HG03354 (cell line): ENCODE measurements at regions not wholly inside any gene's neighbourhood (a gene's known extent, or its start where the extent isn't known, plus 50 kb on each side); places are given as distances from the start of the nearest gene placed in this dataset.
"Not testable (repeated sequence)": the region's sequence is repeated elsewhere in the genome, so short reads cannot be mapped to it uniquely, and the experiment has no call there.

Experiments used
- ATAC-seq: cut with Tn5 transposase; IDR thresholded peaks from one replicate; pipeline ENCODE4 v1.9.1; 2021; ENCODE audit warnings: mild to moderate bottlenecking; ENCODE audit not compliant: unreplicated experiment, poor library complexity, severe bottlenecking

GRCh38 chr15:70237626-70238025 is 139.9 kb upstream of the TLE3 start:
- ATAC-seq, result no peak

GRCh38 chr15:70236341-70237086 is 138.8 kb upstream of the TLE3 start:
- ATAC-seq, result no peak

- ATAC-seq, result no peak
Measured at GRCh38 chr15:70235347-70235746, 137.6 kb upstream of the TLE3 start.

DNA sequence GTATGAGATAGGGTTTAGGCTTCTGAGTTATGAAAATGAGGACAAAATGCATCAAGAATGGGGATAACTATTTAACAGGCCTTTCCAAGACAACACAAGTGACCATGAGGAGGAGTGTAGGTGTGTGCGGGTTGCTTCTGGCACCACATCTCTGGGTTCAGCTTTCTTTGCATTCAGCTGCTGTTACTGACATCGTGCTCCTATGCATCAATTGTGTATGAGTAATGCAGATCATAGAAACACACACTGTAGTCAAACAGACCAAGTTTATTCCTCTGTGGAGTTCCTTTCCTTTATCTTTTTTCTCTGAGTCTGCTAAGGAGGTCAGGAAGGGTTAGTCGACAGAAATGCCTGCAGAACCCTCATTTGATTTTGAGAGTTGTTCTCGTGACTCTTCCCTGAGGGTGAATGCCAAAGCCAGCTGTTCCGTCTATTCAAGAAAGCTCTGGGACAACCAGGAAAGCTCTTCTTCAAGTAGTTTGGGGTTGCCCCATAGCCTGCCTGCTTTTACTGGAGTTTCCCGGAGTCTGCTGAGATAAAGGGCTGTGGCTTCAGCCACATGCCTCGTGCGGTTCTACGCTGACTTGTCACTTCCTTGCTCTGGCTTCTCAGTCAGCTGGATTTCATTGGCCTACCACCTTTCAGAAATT is 136.7 kb upstream of the TLE3 start:
- ATAC-seq, result no peak

GRCh38 chr15:70231484-70231883 is 133.8 kb upstream of the TLE3 start:
- no peak for ATAC-seq

GRCh38 chr15:70227918-70228317 is 130.2 kb upstream of the TLE3 start:
- ATAC-seq, result not testable (repeated sequence)

DNA sequence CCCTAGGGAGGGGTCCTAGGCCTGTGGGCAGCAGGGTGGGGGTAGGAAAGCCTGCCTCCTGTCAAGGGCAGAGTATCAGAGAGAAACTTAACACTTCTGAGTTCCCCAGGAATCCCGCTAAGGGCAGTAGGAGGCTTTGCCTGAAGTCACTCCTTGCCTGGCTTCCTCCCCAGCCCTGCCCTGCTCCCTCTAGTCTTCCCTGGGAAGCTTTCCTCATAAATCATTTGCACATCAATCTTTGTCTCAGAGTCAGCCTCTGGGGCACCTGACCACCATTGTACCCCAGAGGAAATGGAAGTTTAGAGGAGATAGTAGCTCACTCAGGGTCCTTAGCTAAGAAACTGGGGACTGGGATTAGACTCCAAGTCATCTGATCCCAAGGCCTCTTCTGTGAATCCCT is 129.4 kb upstream of the TLE3 start:
- no peak for ATAC-seq

DNA sequence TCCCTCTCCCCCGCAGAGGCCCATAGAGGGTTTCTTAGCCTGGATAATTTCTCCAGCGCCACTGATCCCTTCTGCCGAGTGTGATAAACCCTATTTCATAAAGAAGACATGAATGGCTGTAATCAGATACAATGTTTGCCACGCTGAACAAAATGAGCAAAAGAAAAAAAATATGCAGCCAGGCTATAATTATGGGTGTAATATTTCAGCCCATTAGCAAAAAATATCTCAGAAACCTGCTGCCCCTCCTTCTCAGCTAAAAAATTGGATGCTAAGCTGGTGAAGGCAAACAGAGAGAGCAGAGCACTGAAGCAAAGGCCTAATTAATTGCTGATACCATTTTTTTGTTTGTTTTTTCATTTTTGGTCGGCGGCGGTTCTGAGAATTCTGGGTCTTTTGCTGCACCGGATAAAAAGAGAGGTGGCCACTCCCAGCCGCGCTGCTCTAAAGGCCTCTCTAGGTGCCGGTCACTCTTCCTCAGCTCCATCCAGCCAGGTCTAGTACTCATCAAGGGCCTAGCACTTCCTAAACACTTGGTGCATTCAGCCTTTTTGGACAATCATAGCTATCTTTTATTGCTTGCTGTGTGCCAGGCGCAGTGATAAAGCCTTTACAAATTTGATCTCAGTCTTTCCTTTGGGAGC is 128.7 kb upstream of the TLE3 start:
- ATAC-seq, result no peak

DNA sequence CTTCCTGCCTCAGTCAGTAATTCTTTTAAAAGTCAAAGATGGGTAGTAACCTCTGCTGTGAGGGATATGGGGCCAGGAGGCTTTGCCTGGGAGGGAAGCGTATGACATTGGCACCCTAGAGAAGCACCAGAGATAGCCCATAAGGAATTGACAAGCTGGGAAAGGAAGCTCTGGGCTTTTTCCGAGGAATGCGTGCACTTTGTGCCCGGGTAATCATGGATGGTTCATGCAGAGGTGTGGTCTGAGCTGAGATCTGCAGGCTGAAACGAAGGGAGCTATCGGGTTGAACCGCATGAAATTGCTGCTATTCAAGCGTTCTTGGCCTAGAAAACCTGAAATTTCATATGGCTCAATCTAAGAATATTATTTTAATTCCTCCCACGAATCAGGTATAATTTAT is 127.7 kb upstream of the TLE3 start:
- no peak for ATAC-seq

DNA sequence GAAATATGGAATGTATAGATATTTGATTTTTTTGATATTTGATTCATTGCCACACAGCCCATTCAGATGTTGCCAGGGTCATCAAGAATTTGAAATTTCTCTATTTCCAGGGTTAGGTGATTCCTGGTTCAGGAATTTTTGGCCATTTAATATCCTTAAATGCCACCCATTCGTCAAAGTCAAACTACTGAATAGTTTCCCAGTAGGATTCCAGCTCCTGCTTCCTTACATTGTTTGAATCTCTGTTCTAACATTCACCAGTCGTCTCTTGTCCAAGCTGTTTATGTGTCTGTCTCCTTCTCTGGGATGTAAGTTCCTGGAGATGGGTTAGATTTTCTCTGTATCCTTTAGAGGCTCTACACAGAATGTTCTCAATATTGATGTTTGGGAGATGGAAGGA is 124.9 kb upstream of the TLE3 start:
- no peak for ATAC-seq

DNA sequence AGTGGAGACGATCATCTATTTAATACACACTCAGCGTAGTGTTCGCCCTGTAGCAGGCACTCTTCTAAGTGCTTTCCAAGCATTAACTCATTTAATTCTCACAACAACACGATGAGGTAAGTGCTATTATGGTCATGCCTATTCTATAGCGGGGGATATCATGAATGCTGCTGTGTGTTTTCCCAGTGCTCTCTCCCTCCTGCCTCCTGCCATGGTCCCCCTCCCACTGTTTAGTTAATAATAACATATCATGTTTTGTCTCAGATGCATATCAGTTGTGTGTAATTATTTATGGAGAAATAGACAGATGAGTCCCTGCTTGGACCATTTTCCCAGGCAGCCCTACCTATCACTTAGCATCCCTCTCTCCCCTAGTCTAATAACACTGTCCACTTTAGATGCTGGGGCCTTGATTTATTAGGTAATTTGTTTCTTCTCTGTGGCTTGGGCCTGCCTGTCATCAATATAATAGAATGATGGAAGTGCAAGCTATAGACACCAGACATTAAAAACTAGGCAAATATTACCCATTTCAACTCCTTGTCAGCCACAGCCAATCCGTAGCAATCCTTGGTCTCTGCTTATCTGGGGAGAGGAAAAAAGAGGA is 122.9 kb upstream of the TLE3 start:
- ATAC-seq, result no peak

DNA sequence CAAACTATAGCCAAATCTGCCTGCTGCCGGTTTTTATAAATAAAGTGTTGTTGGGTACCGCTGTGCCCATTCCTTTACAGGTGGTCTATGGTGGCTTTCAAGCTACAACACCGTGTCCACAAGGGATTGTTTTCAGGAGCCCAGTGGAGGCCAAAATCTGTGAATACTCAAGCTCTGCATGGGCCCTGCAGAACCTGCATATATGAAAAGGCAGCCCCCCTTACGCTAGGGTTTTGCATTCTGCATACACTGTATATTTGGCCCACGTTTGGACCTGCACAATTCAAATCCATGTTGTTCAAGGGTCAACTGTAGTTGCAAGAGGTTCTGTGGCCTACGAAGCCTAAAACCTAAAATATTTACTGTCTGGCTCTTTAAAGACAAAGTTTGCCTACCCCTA is 122.2 kb upstream of the TLE3 start:
- no peak for ATAC-seq

DNA sequence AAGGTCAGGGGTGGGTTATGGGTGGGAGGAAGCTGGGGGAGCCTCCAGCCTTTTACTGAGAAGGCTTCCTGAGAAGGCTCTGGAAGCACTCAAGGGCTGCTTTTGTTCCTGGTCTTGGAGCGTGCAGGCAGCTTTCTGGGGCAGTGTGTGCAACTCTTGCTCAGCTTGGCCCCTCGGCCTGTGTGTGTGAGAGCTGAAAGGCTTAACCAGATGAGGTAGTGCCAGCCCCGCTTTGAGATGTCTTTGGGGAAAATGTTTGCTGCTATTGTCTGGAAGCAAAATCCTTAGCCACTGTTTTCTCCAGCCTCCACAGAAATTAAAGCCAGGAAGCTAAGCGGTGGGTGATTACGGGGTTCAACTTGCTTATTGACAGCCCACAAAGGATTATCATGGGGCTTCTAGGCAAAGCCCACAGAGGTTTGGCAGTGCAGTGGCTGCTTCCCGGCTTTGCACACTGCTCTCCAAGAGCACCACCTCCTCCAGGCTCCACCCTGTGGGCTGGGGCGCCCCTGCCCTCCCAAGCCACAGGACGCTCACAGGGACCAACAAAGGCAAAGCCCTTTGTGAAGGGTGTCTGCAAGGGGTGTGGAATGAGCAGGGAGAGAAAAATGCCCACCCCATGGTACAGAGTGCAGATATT is 121.7 kb upstream of the TLE3 start:
- ATAC-seq, result no peak

DNA sequence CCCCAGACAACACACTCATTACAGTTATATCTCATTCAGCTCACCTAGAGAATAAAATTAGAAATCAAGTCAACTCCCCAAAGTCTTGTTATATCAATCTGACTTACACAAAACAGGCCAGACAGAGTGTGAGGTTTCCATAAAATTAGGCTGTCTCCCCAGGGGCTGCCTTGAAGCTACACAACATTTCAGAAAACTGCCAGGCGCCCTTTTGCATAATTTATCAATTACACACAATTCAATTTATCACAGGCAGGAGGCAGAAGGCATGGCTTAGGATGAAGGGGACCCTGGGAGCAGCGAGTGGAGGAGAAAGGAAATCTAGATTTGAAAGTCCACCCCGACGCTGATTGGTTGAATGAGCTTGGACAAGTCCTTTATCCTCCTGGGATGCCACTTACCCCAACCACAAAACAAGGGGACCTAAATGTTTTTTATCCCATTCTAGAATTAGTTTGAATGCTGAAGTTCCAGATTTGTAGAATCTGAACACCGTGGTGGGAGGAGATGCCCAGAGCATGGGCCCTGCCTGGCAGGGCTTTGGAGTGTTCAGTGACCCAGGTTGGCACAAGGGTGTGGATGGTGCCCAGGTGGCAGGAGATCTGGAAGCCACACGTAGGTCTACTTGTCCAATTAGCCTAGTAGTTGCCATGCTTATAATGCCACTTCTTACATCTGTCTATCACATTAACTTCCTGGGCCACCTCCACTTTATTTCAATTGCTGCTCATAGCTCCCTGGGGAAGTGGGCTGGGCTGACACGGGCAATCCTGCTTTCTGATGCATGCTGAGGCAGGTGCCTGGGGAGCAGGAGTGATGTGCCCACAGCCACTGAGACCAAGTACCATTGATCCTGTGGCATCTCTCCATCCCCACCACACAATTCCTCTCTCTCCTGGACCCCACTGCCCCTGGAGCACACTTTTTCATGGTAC is 119.8 kb upstream of the TLE3 start:
- no peak for ATAC-seq

- no peak for ATAC-seq
Measured at GRCh38 chr15:70215951-70216350, 118.2 kb upstream of the TLE3 start.

- ATAC-seq, result no peak
Measured at GRCh38 chr15:70214941-70215635, 117.4 kb upstream of the TLE3 start.

DNA sequence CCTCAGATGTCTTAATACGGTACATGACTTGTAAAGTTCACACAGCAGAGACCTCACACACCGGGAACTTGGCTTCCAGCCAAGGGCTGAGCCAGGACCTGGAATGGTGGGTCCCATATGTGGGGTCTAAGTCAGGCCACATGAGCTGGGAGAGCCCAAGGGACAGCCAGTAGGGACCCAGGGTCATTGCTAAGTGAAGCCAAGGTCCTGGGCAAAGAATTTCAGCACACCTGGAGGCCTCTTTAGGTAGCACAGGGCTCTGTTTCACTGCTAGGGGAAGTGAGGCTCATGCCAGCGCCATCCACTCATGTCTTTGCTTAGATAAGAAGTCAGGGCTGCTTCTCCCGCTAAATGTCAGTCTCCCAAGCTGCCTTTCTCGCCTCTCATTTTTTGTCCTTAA is 116.6 kb upstream of the TLE3 start:
- ATAC-seq, result no peak

GRCh38 chr15:70213794-70214193 is 116.1 kb upstream of the TLE3 start:
- no peak for ATAC-seq

GRCh38 chr15:70212963-70213315 is 115.2 kb upstream of the TLE3 start:
- ATAC-seq, result no peak
